ENCODE measurements at regions not wholly inside any gene's neighbourhood (a gene's known extent, or its start where the extent isn't known, plus 50 kb on each side); places are given as distances from the start of the nearest gene placed in this dataset.

DNA sequence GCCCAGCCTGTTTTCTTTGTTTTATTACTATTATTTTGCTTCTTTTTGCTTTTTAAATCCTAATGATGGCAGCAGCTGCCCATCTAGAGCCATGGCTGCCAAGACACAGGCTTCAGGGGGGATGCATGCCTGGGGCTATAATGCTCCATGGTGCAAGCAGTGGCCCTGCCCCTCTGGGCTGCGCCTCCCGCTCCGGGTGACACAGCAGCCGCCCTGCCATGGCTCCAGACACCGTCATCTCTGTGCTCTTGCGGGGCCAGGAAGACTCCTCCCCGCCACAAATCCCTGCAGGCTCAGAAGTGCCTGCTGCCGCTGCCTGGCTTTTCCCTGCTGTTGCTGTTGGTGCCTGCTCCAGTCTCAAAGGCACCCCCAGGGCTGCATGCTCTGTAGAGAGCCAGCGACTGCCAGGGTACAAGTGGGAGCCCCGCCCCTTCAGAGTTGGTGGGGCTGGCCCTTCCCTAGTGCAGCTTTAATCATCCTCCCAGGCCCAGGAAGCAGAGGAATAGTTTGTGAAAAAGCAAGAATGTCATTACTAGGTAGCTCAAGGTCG lies 581.5 kb downstream of the FGF9 start:
- TF ChIP-seq, protein P1, sequence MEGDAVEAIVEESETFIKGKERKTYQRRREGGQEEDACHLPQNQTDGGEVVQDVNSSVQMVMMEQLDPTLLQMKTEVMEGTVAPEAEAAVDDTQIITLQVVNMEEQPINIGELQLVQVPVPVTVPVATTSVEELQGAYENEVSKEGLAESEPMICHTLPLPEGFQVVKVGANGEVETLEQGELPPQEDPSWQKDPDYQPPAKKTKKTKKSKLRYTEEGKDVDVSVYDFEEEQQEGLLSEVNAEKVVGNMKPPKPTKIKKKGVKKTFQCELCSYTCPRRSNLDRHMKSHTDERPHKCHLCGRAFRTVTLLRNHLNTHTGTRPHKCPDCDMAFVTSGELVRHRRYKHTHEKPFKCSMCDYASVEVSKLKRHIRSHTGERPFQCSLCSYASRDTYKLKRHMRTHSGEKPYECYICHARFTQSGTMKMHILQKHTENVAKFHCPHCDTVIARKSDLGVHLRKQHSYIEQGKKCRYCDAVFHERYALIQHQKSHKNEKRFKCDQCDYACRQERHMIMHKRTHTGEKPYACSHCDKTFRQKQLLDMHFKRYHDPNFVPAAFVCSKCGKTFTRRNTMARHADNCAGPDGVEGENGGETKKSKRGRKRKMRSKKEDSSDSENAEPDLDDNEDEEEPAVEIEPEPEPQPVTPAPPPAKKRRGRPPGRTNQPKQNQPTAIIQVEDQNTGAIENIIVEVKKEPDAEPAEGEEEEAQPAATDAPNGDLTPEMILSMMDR (IDR thresholded peaks at IDR 0.05; ENCODE audit: unreplicated experiment in 3 of 3) = no peak
- H3K36me3 Mint-ChIP-seq (ENCODE audit: low read depth) = no peaks in the 10 kb centered on the region
- H3K27me3 Mint-ChIP-seq (ENCODE audit: low read depth) = no peaks in the 10 kb centered on the region
- H3K4me1 Mint-ChIP-seq = no peaks in the 10 kb centered on the region
- H3K4me3 Mint-ChIP-seq = no peak overlapping the region
- H3K27ac Mint-ChIP-seq = no peak overlapping the region
- H3K9me3 Mint-ChIP-seq = no peaks in the 10 kb centered on the region

GRCh38 chr13:22253107-22253506 lies 582.2 kb downstream of the FGF9 start:
- no peak overlapping the region for H3K27ac Mint-ChIP-seq
- no peaks in the 10 kb centered on the region for H3K36me3 Mint-ChIP-seq (ENCODE audit: low read depth)
- no peaks in the 10 kb centered on the region for H3K4me1 Mint-ChIP-seq
- H3K27me3 Mint-ChIP-seq (ENCODE audit: low read depth) = no peaks in the 10 kb centered on the region
- H3K9me3 Mint-ChIP-seq = no peaks in the 10 kb centered on the region
- TF ChIP-seq, protein P1 (IDR thresholded peaks at IDR 0.05; ENCODE audit: unreplicated experiment in 3 of 3) = no peak
- H3K4me3 Mint-ChIP-seq = no peak overlapping the region

- TF ChIP-seq, protein P1 (IDR thresholded peaks at IDR 0.05; ENCODE audit: unreplicated experiment in 3 of 3) = peak; percentile 20 to 34 (median 23)
- Mint-ChIP-seq H3K9me3 (peaks cover 4% of the 10 kb centered on the region), H3K36me3 (ENCODE audit: low read depth) (no peaks in the 10 kb centered on the region), H3K27me3 (ENCODE audit: low read depth) (peaks cover 5% of the 10 kb centered on the region), H3K27ac (no peak overlapping the region), H3K4me3 (no peak overlapping the region), H3K4me1 (no peaks in the 10 kb centered on the region)
Measured at GRCh38 chr13:22256111-22256639, 585.3 kb downstream of the FGF9 start.

DNA sequence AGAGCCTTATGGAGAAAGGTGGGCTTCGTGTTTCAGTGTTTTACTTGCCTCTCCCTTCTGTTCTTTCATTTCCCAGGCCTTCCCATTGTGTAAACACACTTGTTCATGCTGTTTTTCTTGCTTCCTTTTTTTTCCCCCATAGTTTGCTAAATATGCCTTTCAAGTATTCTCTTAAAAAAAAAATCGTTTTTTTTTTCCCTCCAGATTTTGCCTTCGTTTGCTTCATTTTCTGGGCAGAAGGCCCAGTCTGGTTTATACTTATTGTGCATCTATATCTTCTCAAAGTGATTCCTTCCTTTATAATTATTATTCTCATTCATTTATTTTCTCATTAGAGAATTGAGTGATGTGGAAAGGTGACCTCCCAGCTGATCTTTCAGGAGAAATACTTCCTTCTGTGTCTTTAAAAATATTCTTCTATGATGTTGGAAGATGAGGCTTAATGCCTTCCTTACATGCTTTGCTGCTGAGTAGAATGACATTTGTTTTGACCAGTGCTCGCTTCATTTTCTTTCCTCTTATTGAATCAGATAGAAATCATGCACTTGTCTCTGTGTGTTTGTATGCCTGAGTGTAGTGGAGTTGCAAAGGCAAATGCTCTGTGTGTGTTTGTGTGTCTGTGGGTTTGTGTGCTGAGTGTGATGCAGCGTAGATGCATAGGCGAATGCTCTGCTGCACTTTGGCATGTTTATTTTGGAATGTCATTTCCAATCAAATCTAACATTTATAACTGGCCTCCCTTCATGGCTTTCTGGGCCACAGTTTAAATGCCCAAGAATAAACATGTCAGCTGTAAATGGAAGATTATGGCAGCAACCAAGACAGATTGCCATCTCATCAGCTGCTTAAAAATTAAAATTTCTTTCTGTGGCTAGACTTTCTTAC lies 591.4 kb downstream of the FGF9 start:
- no peak overlapping the region for H3K4me3 Mint-ChIP-seq
- peaks cover 18% of the 10 kb centered on the region for H3K4me1 Mint-ChIP-seq
- H3K36me3 Mint-ChIP-seq (ENCODE audit: low read depth) = no peaks in the 10 kb centered on the region
- H3K27me3 Mint-ChIP-seq (ENCODE audit: low read depth) = peaks cover 10% of the 10 kb centered on the region
- H3K9me3 Mint-ChIP-seq = peaks cover 11% of the 10 kb centered on the region
- TF ChIP-seq, protein P1 (IDR thresholded peaks at IDR 0.05; ENCODE audit: unreplicated experiment in 3 of 3) = no peak
- H3K27ac Mint-ChIP-seq = peak overlapping the region in 2 of 3 experiments; percentile 5 to 12

DNA sequence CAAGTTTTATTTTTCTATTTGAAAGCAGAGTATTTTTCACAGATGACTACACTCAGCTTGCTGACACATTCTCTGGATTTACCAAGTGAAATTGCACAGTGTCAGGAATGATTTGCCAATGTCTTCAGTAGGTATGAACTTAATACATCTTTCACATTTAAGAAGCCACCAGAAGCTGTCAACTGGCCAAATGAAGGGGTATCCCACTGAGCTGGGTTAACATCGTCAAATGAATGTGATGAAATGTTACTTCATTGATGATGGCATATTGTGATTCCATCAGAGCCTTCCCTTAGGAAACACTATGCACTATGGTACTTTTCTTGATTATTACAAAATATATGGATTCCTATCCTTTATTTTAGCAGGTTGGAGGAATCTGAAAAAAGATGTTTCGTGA lies 592.3 kb downstream of the FGF9 start:
- Mint-ChIP-seq H3K4me3 (no peak overlapping the region), H3K27me3 (ENCODE audit: low read depth) (peaks cover 10% of the 10 kb centered on the region), H3K36me3 (ENCODE audit: low read depth) (no peaks in the 10 kb centered on the region), H3K4me1 (peaks cover 18% of the 10 kb centered on the region), H3K27ac (no peak overlapping the region), H3K9me3 (peaks cover 15% of the 10 kb centered on the region)
- TF ChIP-seq, protein P1 (IDR thresholded peaks at IDR 0.05; ENCODE audit: unreplicated experiment in 3 of 3) = no peak

All from nephron (organoid).